HCT116 (cell line): ENCODE measurements at regions not wholly inside any gene's neighbourhood (a gene's known extent, or its start where the extent isn't known, plus 50 kb on each side); places are given as distances from the start of the nearest gene placed in this dataset.

ENCODE experiments used
- ATAC-seq: fragments of 200-7000 bp; cut with Tn5 transposase; 2 replicates; pipeline ENCODE4 v1.9.1; 2020; ENCODE audit warnings: mild to moderate bottlenecking, moderate library complexity
- BruUV-seq: library from RNA; stranded (reverse); fragments of 400-500 nt; replicated peaks from 2 replicates; lab custom pipeline; 2021; lab: Mats Ljungman, UMichigan
- CTCF ChIA-PET: fragments of 300-600 bp; sonication (Branson Sonifier 250); formaldehyde crosslinking; loops from one replicate; lab custom pipeline; 2021; ENCODE audit warnings: antibody characterized with exemption; lab: Charles Lee
- POLR2A ChIA-PET: fragments of 300-600, 350-600 bp; sonication (Branson Sonifier 250); formaldehyde crosslinking; loops from one replicate; lab custom pipeline; 2021; ENCODE audit warnings: antibody characterized with exemption; lab: Charles Lee
- RAD21 ChIA-PET, 2 experiments: fragments of 300-600 bp; sonication (Branson Sonifier 250); formaldehyde crosslinking; loops; one replicate each; lab custom pipeline; 2023; ENCODE audit warnings: low total read pairs in 2 of 2; ENCODE audit not compliant: uncharacterized antibody in 2 of 2, unreplicated experiment in 2 of 2, low non-redundant PET in 1 of 2; lab: Charles Lee
- DNase-seq: peaks from one replicate; pipeline ENCODE4 v3.0.0-alpha.2; 2010; ENCODE audit warnings: low read depth, low spot score
- H2AFZ ChIP-seq: fragments of 200-600 bp; shearing (Covaris generic), sonication (generic); 2 replicates; pipeline ENCODE4 v1.6.1; 2017; ENCODE audit warnings: low read depth, mixed run types, mixed read lengths, antibody characterized with exemption, low read length; ENCODE audit not compliant: poor library complexity, severe bottlenecking
- H3K27ac ChIP-seq: 2 replicates; pipeline ENCODE4 v1.5.1; 2012; ENCODE audit warnings: low read depth, low read length
- H3K27me3 ChIP-seq: fragments of 200-600 bp; sonication (generic); 2 replicates; pipeline ENCODE4 v1.6.1; 2016; ENCODE audit warnings: mixed run types, low read length, mixed read lengths; ENCODE audit not compliant: insufficient read depth
- H3K36me3 ChIP-seq, 2 experiments: fragments of 200-500 bp in 1 of 2; fragments of 200-600 bp in 1 of 2; sonication (Bioruptor generic) in 1 of 2; sonication (generic) in 1 of 2; 2 replicates each; pipeline versions ENCODE4 v1.5.1 to v1.6.1; 2014 to 2016; ENCODE audit warnings: low read length in 2 of 2, inconsistent platforms in 1 of 2, mixed read lengths in 1 of 2, mixed run types in 1 of 2; ENCODE audit not compliant: insufficient read depth in 2 of 2, control insufficient read depth in 1 of 2
- H3K4me1 ChIP-seq, 2 experiments: fragments of 200-600 bp in 1 of 2; sonication (generic) in 1 of 2; 2 replicates each; pipeline versions ENCODE4 v1.5.1 to v1.6.1; 2012 to 2017; ENCODE audit warnings: low read length in 2 of 2, inconsistent platforms in 1 of 2, mild to moderate bottlenecking in 1 of 2, mixed read lengths in 1 of 2, mixed run types in 1 of 2, moderate library complexity in 1 of 2; ENCODE audit not compliant: insufficient read depth in 2 of 2, control insufficient read depth in 1 of 2
- H3K4me2 ChIP-seq: fragments of 200-600 bp; sonication (generic); 2 replicates; pipeline ENCODE4 v1.6.1; 2017; ENCODE audit warnings: mixed run types, low read length, mixed read lengths
- H3K4me3 ChIP-seq, 2 experiments: fragments of 200-600 bp in 1 of 2; sonication (generic) in 1 of 2; replicated peaks in 1 of 2; 2 replicates each; pipeline ENCODE4 v1.5.1; 2011 to 2016; ENCODE audit warnings: low read length in 2 of 2, control low read depth in 1 of 2, low read depth in 1 of 2, mild to moderate bottlenecking in 1 of 2, mixed read lengths in 1 of 2, mixed run types in 1 of 2
- H3K79me2 ChIP-seq: fragments of 200-600 bp; sonication (generic); 2 replicates; pipeline ENCODE4 v1.6.1; 2017; ENCODE audit warnings: mild to moderate bottlenecking, mixed run types, low read length, moderate library complexity, mixed read lengths; ENCODE audit not compliant: insufficient read depth
- H3K9ac ChIP-seq: fragments of 200-600 bp; sonication (generic); 2 replicates; pipeline ENCODE4 v1.6.1; 2016; ENCODE audit warnings: low read length, mixed read lengths
- H3K9me2 ChIP-seq: fragments of 200-600 bp; sonication (generic), shearing (Covaris generic); 2 replicates; pipeline ENCODE4 v1.6.1; 2017; ENCODE audit warnings: mixed run types, mild to moderate bottlenecking, moderate library complexity; ENCODE audit not compliant: insufficient read depth
- H3K9me3 ChIP-seq, 2 experiments: fragments of 200-500 bp in 1 of 2; fragments of 200-600 bp in 1 of 2; sonication (Bioruptor generic) in 1 of 2; sonication (generic) in 1 of 2; 2 replicates each; pipeline ENCODE4 v1.6.1; 2014 to 2017; ENCODE audit warnings: low read length in 2 of 2, mixed read lengths in 2 of 2, inconsistent platforms in 1 of 2, low read depth in 1 of 2, mild to moderate bottlenecking in 1 of 2, mixed run types in 1 of 2, moderate library complexity in 1 of 2; ENCODE audit not compliant: control insufficient read depth in 1 of 2, insufficient read depth in 1 of 2
- H4K20me1 ChIP-seq: fragments of 200-600 bp; sonication (generic), shearing (Covaris generic); 2 replicates; pipeline ENCODE4 v1.6.1; 2017; ENCODE audit warnings: mixed run types, mild to moderate bottlenecking, moderate library complexity; ENCODE audit not compliant: insufficient read depth
- ATF3 ChIP-seq: IDR thresholded peaks from 2 replicates; pipeline ENCODE4 v1.6.1; 2012
- EGR1 ChIP-seq: IDR thresholded peaks from 2 replicates; pipeline ENCODE4 v1.6.1; 2012; ENCODE audit warnings: low read depth
- ELF1 ChIP-seq: IDR thresholded peaks from 2 replicates; pipeline ENCODE4 v1.6.1; 2012; ENCODE audit warnings: low read depth, borderline replicate concordance
- MAX ChIP-seq: IDR thresholded peaks from 2 replicates; pipeline ENCODE4 v1.6.1; 2012
- POLR2A ChIP-seq: IDR thresholded peaks from 2 replicates; pipeline ENCODE4 v1.7.0; 2011; ENCODE audit warnings: borderline replicate concordance; ENCODE audit not compliant: insufficient read depth, insufficient read length; ENCODE audit errors: extremely low read depth
- RAD21 ChIP-seq: IDR thresholded peaks from 2 replicates; pipeline ENCODE4 v1.6.1; 2012; ENCODE audit warnings: low read depth, mild to moderate bottlenecking
- SIN3A ChIP-seq: IDR thresholded peaks from 2 replicates; pipeline ENCODE4 v1.6.1; 2012; ENCODE audit warnings: low read depth
- YY1 ChIP-seq: IDR thresholded peaks from 2 replicates; pipeline ENCODE4 v1.6.1; 2011; ENCODE audit warnings: low read length, low read depth, moderate library complexity, mild to moderate bottlenecking; ENCODE audit not compliant: insufficient replicate concordance; ENCODE audit errors: extremely low read depth
- intact Hi-C: fragments of 100-400 bp; cut with micrococcal nuclease; formaldehyde crosslinking; loops from 2 replicates; pipeline ENCODE4 v1.10.0; 2022

- no peak overlapping the region for H3K4me3 ChIP-seq
- no peaks in the 10 kb centered on the region for H3K27me3 ChIP-seq
- no peak overlapping the region for H3K9ac ChIP-seq
- ChIA-PET CTCF (no interaction called here), POLR2A (no interaction called here), RAD21 (no interaction called here)
- no peak for TF ChIP-seq YY1
- TF ChIP-seq RAD21 = no peak
- no peak for TF ChIP-seq EGR1
- no peak for TF ChIP-seq ELF1
- no peak overlapping the region for H3K4me2 ChIP-seq
- H3K36me3 ChIP-seq = no peaks in the 10 kb centered on the region
- H3K9me3 ChIP-seq = peaks cover 0 to 13% of the 10 kb centered on the region in 2 experiments; a peak in 2 of 4 replicates
- H3K4me1 ChIP-seq = no peaks in the 10 kb centered on the region
- H2AFZ ChIP-seq = no peak overlapping the region
- DNase-seq (no peak), ATAC-seq (no peak)
- H3K79me2 ChIP-seq = no peaks in the 10 kb centered on the region
- no peak overlapping the region for H3K27ac ChIP-seq
- BruUV-seq = no TSS peak
- H4K20me1 ChIP-seq = no peaks in the 10 kb centered on the region
- H3K9me2 ChIP-seq = no peaks in the 10 kb centered on the region
- intact Hi-C loops = no loop called here
Measured at GRCh38 chr4:43369036-43369594, 476.6 kb downstream of the GRXCR1 start.

- Histone ChIP-seq H3K36me3 (no peaks in the 10 kb centered on the region), H3K9ac (no peak overlapping the region), H3K4me2 (no peak overlapping the region), H3K79me2 (no peaks in the 10 kb centered on the region), H2AFZ (no peak overlapping the region), H3K9me3 (peaks cover 0 to 5% of the 10 kb centered on the region in 2 experiments; a peak in 2 of 4 replicates), H3K4me3 (no peak overlapping the region), H3K9me2 (no peaks in the 10 kb centered on the region), H4K20me1 (no peaks in the 10 kb centered on the region), H3K4me1 (no peaks in the 10 kb centered on the region), H3K27me3 (no peaks in the 10 kb centered on the region), H3K27ac (no peak overlapping the region)
- no TSS peak for BruUV-seq
- no peak for DNase-seq
- ChIA-PET POLR2A (no interaction called here), RAD21 (no interaction called here), CTCF (no interaction called here)
- intact Hi-C loops = no loop called here
- ATAC-seq = no peak
- no peak for TF ChIP-seq ATF3
- TF ChIP-seq YY1 = no peak
- TF ChIP-seq MAX = no peak
- TF ChIP-seq POLR2A = no peak
- no peak for TF ChIP-seq SIN3A
Measured at GRCh38 chr4:43373201-43373600, 480.7 kb downstream of the GRXCR1 start.
